WERI-Rb-1 (cell line): ENCODE measurements at regions not wholly inside any gene's neighbourhood (a gene's known extent, or its start where the extent isn't known, plus 50 kb on each side); places are given as distances from the start of the nearest gene placed in this dataset.
"Not testable (repeated sequence)": the region's sequence is repeated elsewhere in the genome, so short reads cannot be mapped to it uniquely, and the experiment has no call there.

Experiments
- DNase-seq: peaks from one replicate; pipeline ENCODE4 v3.0.0-alpha.2; 2020
- H3K27ac ChIP-seq: fragments of 250-450 bp; sonication (Bioruptor Pico); 2 replicates; pipeline ENCODE4 v1.5.1; 2020; ENCODE audit warnings: mild to moderate bottlenecking, moderate library complexity
- H3K27me3 ChIP-seq: fragments of 250-450 bp; sonication (Bioruptor Pico); 2 replicates; pipeline ENCODE4 v1.5.1; 2021; ENCODE audit warnings: mild to moderate bottlenecking, low read depth, moderate library complexity; ENCODE audit not compliant: insufficient read depth, severe bottlenecking
- H3K36me3 ChIP-seq: fragments of 250-450 bp; sonication (Bioruptor Pico); 2 replicates; pipeline ENCODE4 v1.5.1; 2020; ENCODE audit warnings: mild to moderate bottlenecking, moderate library complexity
- H3K4me3 ChIP-seq: 2 replicates; pipeline ENCODE4 v1.5.1; 2011; ENCODE audit warnings: low read depth, mild to moderate bottlenecking, control low read depth, low read length
- H3K9me3 ChIP-seq: fragments of 250-450 bp; sonication (Bioruptor Pico); 2 replicates; pipeline ENCODE4 v1.5.1; 2021; ENCODE audit warnings: mild to moderate bottlenecking, moderate library complexity; ENCODE audit not compliant: severe bottlenecking
- TF ChIP-seq, protein P1 (sequence below): IDR thresholded peaks from 2 replicates; pipeline ENCODE4 v1.5.1; 2011; ENCODE audit warnings: low read depth, mild to moderate bottlenecking, control low read depth, inconsistent platforms, low read length

- H3K9me3 ChIP-seq, result no peaks in the 10 kb centered on the region
- no peak overlapping the region for H3K4me3 ChIP-seq
- TF ChIP-seq, protein P1, sequence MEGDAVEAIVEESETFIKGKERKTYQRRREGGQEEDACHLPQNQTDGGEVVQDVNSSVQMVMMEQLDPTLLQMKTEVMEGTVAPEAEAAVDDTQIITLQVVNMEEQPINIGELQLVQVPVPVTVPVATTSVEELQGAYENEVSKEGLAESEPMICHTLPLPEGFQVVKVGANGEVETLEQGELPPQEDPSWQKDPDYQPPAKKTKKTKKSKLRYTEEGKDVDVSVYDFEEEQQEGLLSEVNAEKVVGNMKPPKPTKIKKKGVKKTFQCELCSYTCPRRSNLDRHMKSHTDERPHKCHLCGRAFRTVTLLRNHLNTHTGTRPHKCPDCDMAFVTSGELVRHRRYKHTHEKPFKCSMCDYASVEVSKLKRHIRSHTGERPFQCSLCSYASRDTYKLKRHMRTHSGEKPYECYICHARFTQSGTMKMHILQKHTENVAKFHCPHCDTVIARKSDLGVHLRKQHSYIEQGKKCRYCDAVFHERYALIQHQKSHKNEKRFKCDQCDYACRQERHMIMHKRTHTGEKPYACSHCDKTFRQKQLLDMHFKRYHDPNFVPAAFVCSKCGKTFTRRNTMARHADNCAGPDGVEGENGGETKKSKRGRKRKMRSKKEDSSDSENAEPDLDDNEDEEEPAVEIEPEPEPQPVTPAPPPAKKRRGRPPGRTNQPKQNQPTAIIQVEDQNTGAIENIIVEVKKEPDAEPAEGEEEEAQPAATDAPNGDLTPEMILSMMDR, result no peak
- H3K27ac ChIP-seq, result no peak overlapping the region
- H3K36me3 ChIP-seq, result no peaks in the 10 kb centered on the region
- DNase-seq, result no peak
- no peaks in the 10 kb centered on the region for H3K27me3 ChIP-seq
Observed at GRCh38 chr9:88628114-88628513, 93.1 kb downstream of the NXNL2 start.

GRCh38 chr9:88628811-88629210 lies 93.8 kb downstream of the NXNL2 start:
- no peak overlapping the region for H3K27ac ChIP-seq
- TF ChIP-seq, protein P1, result no peak

DNA sequence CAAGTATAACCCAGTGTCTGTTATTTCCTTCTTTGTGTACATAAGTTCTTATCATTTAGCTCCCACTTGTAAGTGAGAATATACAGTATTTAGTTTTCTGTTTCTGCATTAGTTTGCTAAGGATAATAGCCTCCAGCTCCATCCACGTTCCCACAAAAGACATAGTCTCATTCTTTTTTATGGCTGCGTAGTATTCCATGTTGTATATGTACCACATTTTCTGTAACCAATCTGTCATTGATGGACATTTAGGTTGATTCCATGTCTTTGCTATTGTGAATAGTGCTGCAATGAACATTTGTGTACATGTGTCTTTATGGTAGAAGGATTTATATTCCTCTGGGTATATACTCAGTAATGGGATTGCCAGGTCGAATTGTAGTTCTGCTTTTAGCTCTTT lies 95.6 kb downstream of the NXNL2 start:
- not testable (repeated sequence) for H3K36me3 ChIP-seq, H3K4me3 ChIP-seq, H3K27me3 ChIP-seq, H3K27ac ChIP-seq, DNase-seq, H3K9me3 ChIP-seq

More at GRCh38 chr9:88628811-88629210, 93.8 kb downstream of the NXNL2 start:
- no peaks in the 10 kb centered on the region for H3K36me3 ChIP-seq
- H3K4me3 ChIP-seq, result no peak overlapping the region
- H3K27me3 ChIP-seq, result no peaks in the 10 kb centered on the region
- DNase-seq, result no peak
- H3K9me3 ChIP-seq, result no peaks in the 10 kb centered on the region

GRCh38 chr9:88635151-88635550 lies 100.2 kb downstream of the NXNL2 start:
- Histone ChIP-seq H3K36me3 (no peaks in the 10 kb centered on the region), H3K27me3 (no peaks in the 10 kb centered on the region), H3K27ac (no peak overlapping the region), H3K4me3 (no peak overlapping the region), H3K9me3 (no peaks in the 10 kb centered on the region)
- DNase-seq, result no peak
- TF ChIP-seq, protein P1, result no peak

GRCh38 chr9:88641456-88642240 lies 106.7 kb downstream of the NXNL2 start:
- no peaks in the 10 kb centered on the region for H3K36me3 ChIP-seq
- H3K27ac ChIP-seq, result no peak overlapping the region
- no peaks in the 10 kb centered on the region for H3K9me3 ChIP-seq
- no peaks in the 10 kb centered on the region for H3K27me3 ChIP-seq
- TF ChIP-seq, protein P1, result no peak
- H3K4me3 ChIP-seq, result no peak overlapping the region
- no peak for DNase-seq

DNA sequence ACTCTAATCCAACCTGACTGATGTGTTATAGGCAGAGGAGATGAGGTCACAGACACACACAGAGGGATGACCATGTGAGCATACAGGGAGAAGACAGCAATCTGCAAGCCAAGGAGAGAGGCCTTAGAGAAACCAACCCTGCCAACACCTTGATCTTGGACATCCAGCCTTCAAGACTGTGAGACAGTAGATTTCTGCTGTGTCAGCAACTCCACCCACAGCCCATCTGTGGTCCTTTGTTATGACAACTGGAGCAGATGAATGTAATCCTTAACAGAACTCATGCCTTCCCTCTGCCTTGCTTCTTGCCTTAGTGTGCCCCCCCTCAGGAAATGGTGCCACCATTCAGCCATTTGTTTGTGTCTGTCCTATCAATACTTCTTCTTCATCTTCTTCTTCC lies 107.4 kb downstream of the NXNL2 start:
- no peaks in the 10 kb centered on the region for H3K36me3 ChIP-seq
- no peak for DNase-seq
- TF ChIP-seq, protein P1, result no peak
- no peak overlapping the region for H3K27ac ChIP-seq
- no peaks in the 10 kb centered on the region for H3K27me3 ChIP-seq
- H3K9me3 ChIP-seq, result no peaks in the 10 kb centered on the region
- H3K4me3 ChIP-seq, result no peak overlapping the region
